ENCODE measurements at regions not wholly inside any gene's neighbourhood (a gene's known extent, or its start where the extent isn't known, plus 50 kb on each side); places are given as distances from the start of the nearest gene placed in this dataset.

- TF ChIP-seq SIX5 (IDR thresholded peaks at IDR 0.05; ENCODE audit: low read depth, low read length) (no peak), JUN (IDR thresholded peaks at IDR 0.05; ENCODE audit: low read depth, low read length) (no peak)
These were observed 92.3 kb upstream of the TARDBP start for GRCh38 chr1:10920063-10920626.

Data from H1 (cell line).